ENCODE measurements at regions not wholly inside any gene's neighbourhood (a gene's known extent, or its start where the extent isn't known, plus 50 kb on each side); places are given as distances from the start of the nearest gene placed in this dataset.

DNA sequence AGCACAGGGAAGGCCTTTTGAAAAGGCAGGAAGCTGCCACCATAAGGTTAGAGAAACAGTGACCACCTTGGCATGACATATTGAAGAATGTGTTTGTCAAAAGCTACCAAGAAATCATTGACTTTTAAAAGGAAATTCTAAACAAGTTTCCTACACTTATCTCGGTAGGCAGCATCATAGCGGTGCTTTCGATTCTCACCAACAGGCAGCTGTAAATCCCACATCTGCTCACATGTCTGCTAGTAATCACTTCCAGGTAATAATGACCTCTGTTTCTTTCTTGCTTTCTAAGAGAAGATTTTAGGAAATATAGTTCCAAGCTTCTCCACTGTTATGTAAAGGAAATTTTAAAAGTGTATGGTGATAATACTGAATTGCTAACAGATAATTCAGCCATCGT is 821.1 kb upstream of the FOXG1 start:
- TF ChIP-seq INSM2 (tag by site-specific recombination; IDR thresholded peaks at IDR 0.05) (no peak), ZNF549 (tag by site-specific recombination; IDR thresholded peaks at IDR 0.05) (no peak), ZNF660 (tag by site-specific recombination; IDR thresholded peaks at IDR 0.05) (no peak), PRDM1 (tag by site-specific recombination; IDR thresholded peaks at IDR 0.05) (no peak), REST (tag by site-specific recombination; IDR thresholded peaks at IDR 0.05) (no peak), ZNF112 (tag by site-specific recombination; IDR thresholded peaks at IDR 0.05) (no peak), HOXA7 (CRISPR knock-in tag; IDR thresholded peaks at IDR 0.05; ENCODE audit: borderline replicate concordance) (no peak), ZNF639 (tag by site-specific recombination; IDR thresholded peaks at IDR 0.05) (no peak), ZNF768 (tag by site-specific recombination; IDR thresholded peaks at IDR 0.05) (no peak), CTCF (tag by site-specific recombination; IDR thresholded peaks at IDR 0.05) (no peak), TSHZ1 (tag by site-specific recombination; IDR thresholded peaks at IDR 0.05; ENCODE audit: borderline replicate concordance) (no peak)
- TF ChIP-seq, protein P1, sequence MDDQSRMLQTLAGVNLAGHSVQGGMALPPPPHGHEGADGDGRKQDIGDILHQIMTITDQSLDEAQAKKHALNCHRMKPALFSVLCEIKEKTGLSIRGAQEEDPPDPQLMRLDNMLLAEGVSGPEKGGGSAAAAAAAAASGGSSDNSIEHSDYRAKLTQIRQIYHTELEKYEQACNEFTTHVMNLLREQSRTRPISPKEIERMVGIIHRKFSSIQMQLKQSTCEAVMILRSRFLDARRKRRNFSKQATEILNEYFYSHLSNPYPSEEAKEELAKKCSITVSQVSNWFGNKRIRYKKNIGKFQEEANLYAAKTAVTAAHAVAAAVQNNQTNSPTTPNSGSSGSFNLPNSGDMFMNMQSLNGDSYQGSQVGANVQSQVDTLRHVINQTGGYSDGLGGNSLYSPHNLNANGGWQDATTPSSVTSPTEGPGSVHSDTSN (CRISPR knock-in tag; IDR thresholded peaks at IDR 0.05), result no peak

Data from HEK293 (cell line).